K562 (cell line): ENCODE measurements at regions not wholly inside any gene's neighbourhood (a gene's known extent, or its start where the extent isn't known, plus 50 kb on each side); places are given as distances from the start of the nearest gene placed in this dataset.

Source experiments
- ATAC-seq: fragments of 200-7000 bp; cut with Tn5 transposase; 3 replicates; pipeline ENCODE4 v1.9.1; 2020; ENCODE audit warnings: moderate library complexity
- BruUV-seq: library from RNA; stranded (reverse); fragments of 400-500 nt; replicated peaks from 2 replicates; lab custom pipeline; 2021; lab: Mats Ljungman, UMichigan
- CTCF ChIA-PET: fragments of 300-600 bp; formaldehyde crosslinking; extraction: SDS; loops from one replicate; lab custom pipeline; 2021; ENCODE audit warnings: low intra/inter-chr PET ratio; lab: Yijun Ruan, JAX
- POLR2A ChIA-PET: fragments of 300-600, 350-650 bp; sonication (Branson Sonifier 250); formaldehyde crosslinking; extraction: SDS; loops from one replicate; lab custom pipeline; 2021; ENCODE audit warnings: antibody characterized with exemption, inconsistent platforms; lab: Yijun Ruan, JAX
- DNase-seq, 4 experiments: peaks; one replicate each; pipeline versions ENCODE4 v3.0.0 to v3.0.0-alpha.2; 2011 to 2018; ENCODE audit warnings: low spot score in 3 of 4, mixed read lengths in 3 of 4; ENCODE audit errors: extremely low read depth in 1 of 4
- FAIRE-seq: peaks from 2 replicates; lab custom pipeline; 2011; peaks lifted over from hg19 to GRCh38; lab: Jason Lieb, UNC
- H2AFZ ChIP-seq: 2 replicates; pipeline ENCODE4 v1.6.0; 2011; ENCODE audit warnings: low read depth, low read length, control low read depth, inconsistent platforms
- H3K27ac ChIP-seq: fragments of 200-600 bp; 3 replicates; pipeline ENCODE4 v1.8.0; 2011; ENCODE audit warnings: low read depth, mild to moderate bottlenecking, control low read depth, inconsistent platforms, low read length, moderate library complexity, mixed read lengths; ENCODE audit errors: extremely low read depth
- H3K27me3 ChIP-seq, 2 experiments: fragments of 300-600 bp in 1 of 2; 2 replicates in 1 of 2; 3 replicates in 1 of 2; pipeline versions ENCODE4 v1.6.0 to v1.8.0; 2011; ENCODE audit warnings: inconsistent platforms in 2 of 2, low read length in 2 of 2, mild to moderate bottlenecking in 1 of 2, mixed read lengths in 1 of 2, moderate library complexity in 1 of 2; ENCODE audit not compliant: control insufficient read depth in 2 of 2, insufficient read depth in 2 of 2
- H3K36me3 ChIP-seq: fragments of 300-600 bp; 3 replicates; pipeline ENCODE4 v1.8.0; 2011; ENCODE audit warnings: mild to moderate bottlenecking, low read length, inconsistent platforms; ENCODE audit not compliant: control insufficient read depth, insufficient read depth
- H3K4me1 ChIP-seq, 2 experiments: fragments of 200-600 bp in 1 of 2; replicated peaks in 1 of 2; 2 replicates in 1 of 2; 3 replicates in 1 of 2; pipeline versions ENCODE4 v1.5.1 to v1.8.0; 2011; ENCODE audit warnings: inconsistent platforms in 2 of 2, low read length in 2 of 2, mild to moderate bottlenecking in 1 of 2, mixed read lengths in 1 of 2, moderate library complexity in 1 of 2; ENCODE audit not compliant: control insufficient read depth in 2 of 2, insufficient read depth in 2 of 2
- H3K4me2 ChIP-seq: 2 replicates; pipeline ENCODE4 v1.6.1; 2011; ENCODE audit warnings: low read length, control low read depth, inconsistent platforms, mixed read lengths; ENCODE audit not compliant: insufficient read depth
- H3K4me3 ChIP-seq: fragments of 200-600 bp; sonication (generic), shearing (Covaris generic); 2 replicates; pipeline ENCODE4 v1.5.1; 2016; ENCODE audit warnings: control low read depth, inconsistent platforms
- H3K79me2 ChIP-seq: fragments of 200-600 bp; 3 replicates; pipeline ENCODE4 v1.8.0; 2011; ENCODE audit warnings: low read length, inconsistent platforms; ENCODE audit not compliant: control insufficient read depth, insufficient read depth
- H3K9ac ChIP-seq, 2 experiments: 2 replicates each; pipeline versions ENCODE4 v1.6.0 to v1.6.1; 2011; ENCODE audit warnings: low read depth in 2 of 2, low read length in 2 of 2, control low read depth in 1 of 2, inconsistent platforms in 1 of 2, mild to moderate bottlenecking in 1 of 2, mixed read lengths in 1 of 2; ENCODE audit not compliant: insufficient read depth in 1 of 2
- H3K9me1 ChIP-seq: one replicate; pipeline ENCODE4 v1.6.0; 2011; ENCODE audit warnings: inconsistent platforms, mild to moderate bottlenecking, low read length, moderate library complexity; ENCODE audit not compliant: control insufficient read depth, insufficient read depth
- H3K9me3 ChIP-seq: replicated peaks from 2 replicates; pipeline ENCODE4 v1.5.1; 2011; ENCODE audit warnings: low read depth, low read length, inconsistent platforms; ENCODE audit not compliant: control insufficient read depth, insufficient read depth
- H4K20me1 ChIP-seq: replicated peaks from 2 replicates; pipeline ENCODE4 v1.6.1; 2011; ENCODE audit warnings: low read length, inconsistent platforms, mixed read lengths; ENCODE audit not compliant: control insufficient read depth, insufficient read depth
- CCNT2 ChIP-seq: IDR thresholded peaks from 2 replicates; pipeline ENCODE4 v1.6.1; 2011; ENCODE audit warnings: borderline replicate concordance, low read depth, mild to moderate bottlenecking, moderate library complexity, mixed read lengths, low read length; ENCODE audit not compliant: insufficient read length; ENCODE audit errors: extremely low read depth
- EZH2 ChIP-seq: IDR thresholded peaks from 2 replicates; pipeline ENCODE4 v1.6.1; 2012; ENCODE audit warnings: low read depth, mild to moderate bottlenecking, inconsistent platforms, low read length, borderline replicate concordance
- JUN ChIP-seq, 2 experiments: sonication (generic) in 1 of 2; formaldehyde crosslinking in 1 of 2; IDR thresholded peaks; 2 replicates each; pipeline versions ENCODE4 v1.6.1 to v1.8.0; 2012 to 2022; ENCODE audit warnings: borderline replicate concordance in 2 of 2, mild to moderate bottlenecking in 2 of 2, improper control_type of control experiment in 1 of 2, low read depth in 1 of 2, low read length in 1 of 2, missing genetic modification reagents in 1 of 2
- NCOR1 ChIP-seq: fragments of 450-650 bp; IDR thresholded peaks from 2 replicates; pipeline ENCODE4 v1.6.1; 2016; ENCODE audit warnings: mild to moderate bottlenecking, moderate library complexity
- PTBP1 ChIP-seq: fragments of 200-400 bp; formaldehyde crosslinking; IDR thresholded peaks from 2 replicates; pipeline ENCODE4 v1.6.1; 2017; ENCODE audit warnings: low read depth, low read length
- RB1 ChIP-seq: fragments of 450-650 bp; IDR thresholded peaks from 2 replicates; pipeline ENCODE4 v1.6.1; 2017; ENCODE audit warnings: low read depth, mild to moderate bottlenecking
- RBM39 ChIP-seq: fragments of 200-400 bp; formaldehyde crosslinking; optimal IDR thresholded peaks from 2 replicates; pipeline ENCODE3; 2018; ENCODE audit warnings: low read depth, low read length
- TBP ChIP-seq: optimal IDR thresholded peaks from 2 replicates; pipeline ENCODE3; 2011; ENCODE audit warnings: low read depth, low read length, improper control_type of control experiment
- TEAD1 ChIP-seq, 2 experiments: fragments of 450-650 bp in 1 of 2; sonication (generic) in 1 of 2; formaldehyde crosslinking; IDR thresholded peaks; 2 replicates each; pipeline versions ENCODE4 v1.4.0 to v1.8.0; 2020 to 2022; ENCODE audit warnings: mild to moderate bottlenecking in 2 of 2, missing genetic modification reagents in 1 of 2
- THRAP3 ChIP-seq: fragments of 450-650 bp; IDR thresholded peaks from 2 replicates; pipeline ENCODE4 v1.6.1; 2016; ENCODE audit warnings: mild to moderate bottlenecking, inconsistent platforms, borderline replicate concordance
- XRCC5 ChIP-seq: fragments of 200-400 bp; formaldehyde crosslinking; IDR thresholded peaks from 2 replicates; pipeline ENCODE4 v1.6.1; 2017; ENCODE audit warnings: low read depth, mild to moderate bottlenecking, low read length
- ZC3H11A ChIP-seq: IDR thresholded peaks from 2 replicates; pipeline ENCODE4 v1.6.1; 2012; ENCODE audit warnings: low read depth, low read length, improper control_type of control experiment
- ZKSCAN8 ChIP-seq: fragments of 200-800 bp; sonication (Bioruptor generic); IDR thresholded peaks from 2 replicates; pipeline ENCODE4 v1.6.1; 2016; ENCODE audit warnings: missing genetic modification characterization, missing compliant biosample characterization
- ZNF766 ChIP-seq: fragments of 200-800 bp; sonication (Bioruptor generic); conservative IDR thresholded peaks from 2 replicates; pipeline ENCODE4 v1.6.1; 2016; ENCODE audit warnings: missing genetic modification characterization, missing compliant biosample characterization
- ZNF780A ChIP-seq: fragments of 250-450 bp; sonication (Bioruptor Pico); IDR thresholded peaks from 2 replicates; pipeline ENCODE4 v1.5.0; 2021; ENCODE audit warnings: mild to moderate bottlenecking
- WGBS: fragments of 100-300 bp; shearing (Covaris generic); methylation state at CpG from one replicate; pipeline ENCODE4 v1.1.6; 2016; ENCODE audit warnings: low coverage, mixed read lengths; ENCODE audit not compliant: insufficient coverage; ENCODE audit errors: missing lambda C conversion rate; 5-methylcytosine and 5-hydroxymethylcytosine counted together
- in situ Hi-C: fragments of 300-500 bp; cut with MboI; formaldehyde crosslinking; loops from 4 replicates; pipeline ENCODE4 v1.15.0; 2018; ENCODE audit warnings: inconsistent platforms, mixed read lengths
- intact Hi-C: fragments of 100-400 bp; cut with micrococcal nuclease; formaldehyde crosslinking; loops from 2 replicates; pipeline ENCODE4 v1.14.2; 2022
- TF ChIP-seq, protein P1 (sequence below), 2 experiments: IDR thresholded peaks; 2 replicates each; pipeline ENCODE4 v1.6.1; 2012; ENCODE audit warnings: improper control_type of control experiment in 2 of 2, low read depth in 2 of 2, low read length in 2 of 2, borderline replicate concordance in 1 of 2
- TF ChIP-seq, protein P2 (sequence below): fragments of 250-450 bp; sonication (Bioruptor Pico); IDR thresholded peaks from 2 replicates; pipeline ENCODE4 v1.4.0; 2020; ENCODE audit warnings: mild to moderate bottlenecking

DNA sequence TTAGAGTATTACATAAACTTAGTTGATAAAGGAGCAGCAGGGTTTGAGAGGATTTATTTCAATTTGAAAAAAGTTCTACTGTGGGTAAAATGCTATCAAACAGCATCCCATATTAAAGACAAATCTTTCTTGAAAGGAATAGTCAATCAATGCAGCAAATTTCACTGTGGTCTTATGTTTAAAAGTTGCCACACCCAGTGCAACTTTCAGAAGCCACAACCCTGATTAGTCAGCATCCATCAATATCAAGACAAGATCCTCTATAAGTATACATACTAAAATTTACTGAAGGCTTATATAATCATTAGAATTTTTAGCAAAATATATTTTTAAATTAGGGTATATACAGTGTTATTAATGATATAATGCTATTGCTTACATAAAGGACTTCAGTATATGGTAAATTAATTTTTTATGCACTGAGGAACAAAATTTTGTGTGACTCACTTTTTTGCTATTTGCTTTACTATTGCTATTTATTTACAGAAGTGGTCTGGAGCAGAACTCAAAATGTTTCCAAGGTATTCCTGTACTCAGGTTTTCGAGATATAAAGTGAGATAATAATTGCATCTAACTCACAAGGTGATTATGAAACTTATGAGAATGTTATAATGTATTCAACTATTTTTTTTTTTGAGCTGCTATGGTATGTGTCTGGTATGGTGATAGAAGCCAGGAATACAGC lies 1127.6 kb downstream of the ADGRL3 start:
- no peak for DNase-seq
- H3K4me2 ChIP-seq = no peak overlapping the region
- H3K9ac ChIP-seq = no peak overlapping the region
- ChIA-PET CTCF (no interaction called here), POLR2A (no interaction called here)
- H3K4me3 ChIP-seq = no peak overlapping the region
- H3K36me3 ChIP-seq = no peaks in the 10 kb centered on the region
- intact Hi-C loops = no loop called here
- no peaks in the 10 kb centered on the region for H3K79me2 ChIP-seq
- WGBS = 0% methylated on average over 1 of the region's 1 CpG
- no peaks in the 10 kb centered on the region for H4K20me1 ChIP-seq
- no peaks in the 10 kb centered on the region for H3K4me1 ChIP-seq
- BruUV-seq = no TSS peak
- H3K9me3 ChIP-seq = no peaks in the 10 kb centered on the region
- no peak for ATAC-seq
- H3K27me3 ChIP-seq = no peaks in the 10 kb centered on the region
- no peaks in the 10 kb centered on the region for H3K9me1 ChIP-seq
- H3K27ac ChIP-seq = no peak overlapping the region
- no peak overlapping the region for H2AFZ ChIP-seq
- no peak for TF ChIP-seq RBM39
- no peak for TF ChIP-seq CCNT2
- no peak for TF ChIP-seq ZC3H11A
- no peak for TF ChIP-seq RB1
- TF ChIP-seq EZH2 = no peak
- TF ChIP-seq JUN (IDR thresholded peaks at IDR 0.05; ENCODE audit: borderline replicate concordance, low read depth, low read length) = no peak
- TF ChIP-seq JUN (CRISPR knock-in tag; IDR thresholded peaks at IDR 0.05; ENCODE audit: borderline replicate concordance) = no peak
- TF ChIP-seq, protein P1, sequence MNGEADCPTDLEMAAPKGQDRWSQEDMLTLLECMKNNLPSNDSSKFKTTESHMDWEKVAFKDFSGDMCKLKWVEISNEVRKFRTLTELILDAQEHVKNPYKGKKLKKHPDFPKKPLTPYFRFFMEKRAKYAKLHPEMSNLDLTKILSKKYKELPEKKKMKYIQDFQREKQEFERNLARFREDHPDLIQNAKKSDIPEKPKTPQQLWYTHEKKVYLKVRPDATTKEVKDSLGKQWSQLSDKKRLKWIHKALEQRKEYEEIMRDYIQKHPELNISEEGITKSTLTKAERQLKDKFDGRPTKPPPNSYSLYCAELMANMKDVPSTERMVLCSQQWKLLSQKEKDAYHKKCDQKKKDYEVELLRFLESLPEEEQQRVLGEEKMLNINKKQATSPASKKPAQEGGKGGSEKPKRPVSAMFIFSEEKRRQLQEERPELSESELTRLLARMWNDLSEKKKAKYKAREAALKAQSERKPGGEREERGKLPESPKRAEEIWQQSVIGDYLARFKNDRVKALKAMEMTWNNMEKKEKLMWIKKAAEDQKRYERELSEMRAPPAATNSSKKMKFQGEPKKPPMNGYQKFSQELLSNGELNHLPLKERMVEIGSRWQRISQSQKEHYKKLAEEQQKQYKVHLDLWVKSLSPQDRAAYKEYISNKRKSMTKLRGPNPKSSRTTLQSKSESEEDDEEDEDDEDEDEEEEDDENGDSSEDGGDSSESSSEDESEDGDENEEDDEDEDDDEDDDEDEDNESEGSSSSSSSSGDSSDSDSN (IDR thresholded peaks at IDR 0.05; ENCODE audit: borderline replicate concordance in 1 of 2, low read depth in 2 of 2, low read length in 2 of 2) = no peak
- TF ChIP-seq, protein P2, sequence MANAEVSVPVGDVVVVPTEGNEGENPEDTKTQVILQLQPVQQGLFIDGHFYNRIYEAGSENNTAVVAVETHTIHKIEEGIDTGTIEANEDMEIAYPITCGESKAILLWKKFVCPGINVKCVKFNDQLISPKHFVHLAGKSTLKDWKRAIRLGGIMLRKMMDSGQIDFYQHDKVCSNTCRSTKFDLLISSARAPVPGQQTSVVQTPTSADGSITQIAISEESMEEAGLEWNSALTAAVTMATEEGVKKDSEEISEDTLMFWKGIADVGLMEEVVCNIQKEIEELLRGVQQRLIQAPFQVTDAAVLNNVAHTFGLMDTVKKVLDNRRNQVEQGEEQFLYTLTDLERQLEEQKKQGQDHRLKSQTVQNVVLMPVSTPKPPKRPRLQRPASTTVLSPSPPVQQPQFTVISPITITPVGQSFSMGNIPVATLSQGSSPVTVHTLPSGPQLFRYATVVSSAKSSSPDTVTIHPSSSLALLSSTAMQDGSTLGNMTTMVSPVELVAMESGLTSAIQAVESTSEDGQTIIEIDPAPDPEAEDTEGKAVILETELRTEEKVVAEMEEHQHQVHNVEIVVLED = no peak
- no peak for TF ChIP-seq THRAP3
- TF ChIP-seq ZNF766 (CRISPR knock-in tag) = no peak
- no peak for TF ChIP-seq ZNF780A (CRISPR knock-in tag)
- TF ChIP-seq TBP = no peak
- TF ChIP-seq ZKSCAN8 = no peak
- TF ChIP-seq PTBP1 = no peak
- TF ChIP-seq NCOR1 = no peak
- TF ChIP-seq XRCC5 = no peak
- no peak for TF ChIP-seq TEAD1 (CRISPR knock-in tag; IDR thresholded peaks at IDR 0.05)
- TF ChIP-seq, all 486 proteins: peak for 0
- in situ Hi-C loops = no loop called here
- no peak for FAIRE-seq
